ENCODE measurements at regions not wholly inside any gene's neighbourhood (a gene's known extent, or its start where the extent isn't known, plus 50 kb on each side); places are given as distances from the start of the nearest gene placed in this dataset.

GRCh38 chr10:91061187-91061586 lies 140.3 kb upstream of the ANKRD1 start:
- Histone ChIP-seq H3K27ac (ENCODE audit: low read depth, low read length) (no peak overlapping the region), H4K20me1 (ENCODE audit: insufficient read depth, low read length) (no peaks in the 10 kb centered on the region), H3K4me1 (ENCODE audit: insufficient read depth, low read length) (no peaks in the 10 kb centered on the region), H3K36me3 (ENCODE audit: insufficient read depth, low read length) (no peaks in the 10 kb centered on the region), H3K79me2 (ENCODE audit: insufficient read depth, low read length) (no peaks in the 10 kb centered on the region), H2AFZ (ENCODE audit: low read length) (no peak overlapping the region), H3K4me2 (ENCODE audit: insufficient read depth, low read length) (no peak overlapping the region), H3K9me3 (ENCODE audit: low read depth, low read length) (no peaks in the 10 kb centered on the region), H3K27me3 (ENCODE audit: insufficient read depth, low read length) (no peaks in the 10 kb centered on the region), H3K4me3 (ENCODE audit: insufficient read depth, low read length) (no peak overlapping the region)
- no peak for DNase-seq (ENCODE audit: insufficient read length, low spot score, missing footprints)
- TF ChIP-seq CTCF (IDR thresholded peaks at IDR 0.05; ENCODE audit: extremely low read depth, low read depth, low read length), result no peak

- H3K79me2 ChIP-seq (ENCODE audit: insufficient read depth, low read length), result no peaks in the 10 kb centered on the region
- H3K36me3 ChIP-seq (ENCODE audit: insufficient read depth, low read length), result no peaks in the 10 kb centered on the region
- no peaks in the 10 kb centered on the region for H3K27me3 ChIP-seq (ENCODE audit: insufficient read depth, low read length)
- H3K4me2 ChIP-seq (ENCODE audit: insufficient read depth, low read length), result no peak overlapping the region
- peak overlapping the region; percentile 12 for H2AFZ ChIP-seq (ENCODE audit: low read length)
- TF ChIP-seq CTCF (IDR thresholded peaks at IDR 0.05; ENCODE audit: extremely low read depth, low read depth, low read length), result no peak
- no peaks in the 10 kb centered on the region for H3K9me3 ChIP-seq (ENCODE audit: low read depth, low read length)
- H3K27ac ChIP-seq (ENCODE audit: low read depth, low read length), result no peak overlapping the region
- H3K4me1 ChIP-seq (ENCODE audit: insufficient read depth, low read length), result no peaks in the 10 kb centered on the region
- no peak for DNase-seq (ENCODE audit: insufficient read length, low spot score, missing footprints)
- no peak overlapping the region for H3K4me3 ChIP-seq (ENCODE audit: insufficient read depth, low read length)
- H4K20me1 ChIP-seq (ENCODE audit: insufficient read depth, low read length), result no peaks in the 10 kb centered on the region
These were observed 140.7 kb upstream of the ANKRD1 start for GRCh38 chr10:91061608-91062007.

DNA sequence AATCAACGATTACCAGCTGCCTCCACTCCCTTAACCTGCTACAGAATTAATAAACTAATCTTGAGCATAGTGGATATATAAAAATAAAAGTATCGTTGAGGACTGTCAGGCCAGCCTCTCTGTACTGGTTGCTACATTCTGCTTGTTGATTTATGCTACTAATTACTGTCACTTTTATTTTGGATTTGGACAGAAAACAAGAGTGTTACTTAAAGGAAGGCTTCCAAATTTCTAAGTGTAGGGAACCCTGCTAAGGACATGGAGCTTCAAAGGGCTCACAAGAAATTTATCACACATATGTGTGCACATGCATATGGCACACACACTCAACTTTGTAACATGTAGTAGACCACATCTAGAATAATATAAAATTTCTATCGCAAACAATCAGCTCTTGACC lies 141.2 kb upstream of the ANKRD1 start:
- no peak overlapping the region for H2AFZ ChIP-seq (ENCODE audit: low read length)
- H3K36me3 ChIP-seq (ENCODE audit: insufficient read depth, low read length), result no peaks in the 10 kb centered on the region
- no peaks in the 10 kb centered on the region for H3K4me1 ChIP-seq (ENCODE audit: insufficient read depth, low read length)
- H3K4me2 ChIP-seq (ENCODE audit: insufficient read depth, low read length), result no peak overlapping the region
- no peaks in the 10 kb centered on the region for H3K79me2 ChIP-seq (ENCODE audit: insufficient read depth, low read length)
- H3K27me3 ChIP-seq (ENCODE audit: insufficient read depth, low read length), result no peaks in the 10 kb centered on the region
- H3K9me3 ChIP-seq (ENCODE audit: low read depth, low read length), result no peaks in the 10 kb centered on the region
- H3K4me3 ChIP-seq (ENCODE audit: insufficient read depth, low read length), result no peak overlapping the region
- no peak for TF ChIP-seq CTCF (IDR thresholded peaks at IDR 0.05; ENCODE audit: extremely low read depth, low read depth, low read length)
- no peaks in the 10 kb centered on the region for H4K20me1 ChIP-seq (ENCODE audit: insufficient read depth, low read length)
- no peak for DNase-seq (ENCODE audit: insufficient read length, low spot score, missing footprints)
- H3K27ac ChIP-seq (ENCODE audit: low read depth, low read length), result no peak overlapping the region

- H3K4me3 ChIP-seq (ENCODE audit: insufficient read depth, low read length), result no peak overlapping the region
- H3K4me1 ChIP-seq (ENCODE audit: insufficient read depth, low read length), result no peaks in the 10 kb centered on the region
- H3K9me3 ChIP-seq (ENCODE audit: low read depth, low read length), result no peaks in the 10 kb centered on the region
- no peaks in the 10 kb centered on the region for H4K20me1 ChIP-seq (ENCODE audit: insufficient read depth, low read length)
- H3K4me2 ChIP-seq (ENCODE audit: insufficient read depth, low read length), result no peak overlapping the region
- H3K27me3 ChIP-seq (ENCODE audit: insufficient read depth, low read length), result peaks cover 4% of the 10 kb centered on the region
- no peak for DNase-seq (ENCODE audit: insufficient read length, low spot score, missing footprints)
- no peak overlapping the region for H2AFZ ChIP-seq (ENCODE audit: low read length)
- H3K36me3 ChIP-seq (ENCODE audit: insufficient read depth, low read length), result no peaks in the 10 kb centered on the region
- H3K27ac ChIP-seq (ENCODE audit: low read depth, low read length), result no peak overlapping the region
- TF ChIP-seq CTCF (IDR thresholded peaks at IDR 0.05; ENCODE audit: extremely low read depth, low read depth, low read length), result no peak
- H3K79me2 ChIP-seq (ENCODE audit: insufficient read depth, low read length), result no peaks in the 10 kb centered on the region
These were observed 148.7 kb upstream of the PCGF5 start for GRCh38 chr10:91071786-91072185.

Data from osteoblast (primary cell).